HG03196 (cell line): ENCODE measurements at regions not wholly inside any gene's neighbourhood (a gene's known extent, or its start where the extent isn't known, plus 50 kb on each side); places are given as distances from the start of the nearest gene placed in this dataset.
A peak's percentile ranks its signal among the peaks of the same experiment; 100 is the strongest.
"Not testable (repeated sequence)": the region's sequence is repeated elsewhere in the genome, so short reads cannot be mapped to it uniquely, and the experiment has no call there.

ENCODE experiments used
- ATAC-seq: cut with Tn5 transposase; IDR thresholded peaks from one replicate; pipeline ENCODE4 v1.9.1; 2021; ENCODE audit not compliant: unreplicated experiment

GRCh38 chr2:87453965-87454364 lies 293.9 kb upstream of the PLGLB2 start:
- ATAC-seq, result not testable (repeated sequence)

GRCh38 chr2:87454421-87454820 lies 293.5 kb upstream of the PLGLB2 start:
- not testable (repeated sequence) for ATAC-seq

GRCh38 chr2:87455209-87455853 lies 292.6 kb upstream of the PLGLB2 start:
- peak; percentile 53 for ATAC-seq

DNA sequence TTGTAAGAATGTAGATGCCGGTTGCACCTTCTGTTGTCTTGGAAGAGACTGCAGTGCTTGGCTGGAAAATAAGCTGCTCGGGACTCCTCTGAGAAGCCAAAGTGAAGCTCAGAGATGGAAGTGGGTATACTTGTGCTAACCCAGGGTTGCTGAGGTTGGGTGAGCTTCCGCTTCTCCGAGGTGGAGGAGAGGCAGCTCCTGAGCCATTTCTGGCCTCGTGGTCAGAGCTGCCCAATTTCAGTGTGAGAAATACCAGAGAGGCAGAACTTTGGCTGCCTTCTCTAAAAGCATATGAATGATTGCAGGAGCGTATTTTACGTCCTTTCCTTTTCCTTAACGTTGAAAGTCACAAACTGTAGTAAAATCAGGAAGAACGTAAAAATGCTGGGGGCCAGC lies 292.0 kb upstream of the PLGLB2 start:
- ATAC-seq, result peak; percentile 24

DNA sequence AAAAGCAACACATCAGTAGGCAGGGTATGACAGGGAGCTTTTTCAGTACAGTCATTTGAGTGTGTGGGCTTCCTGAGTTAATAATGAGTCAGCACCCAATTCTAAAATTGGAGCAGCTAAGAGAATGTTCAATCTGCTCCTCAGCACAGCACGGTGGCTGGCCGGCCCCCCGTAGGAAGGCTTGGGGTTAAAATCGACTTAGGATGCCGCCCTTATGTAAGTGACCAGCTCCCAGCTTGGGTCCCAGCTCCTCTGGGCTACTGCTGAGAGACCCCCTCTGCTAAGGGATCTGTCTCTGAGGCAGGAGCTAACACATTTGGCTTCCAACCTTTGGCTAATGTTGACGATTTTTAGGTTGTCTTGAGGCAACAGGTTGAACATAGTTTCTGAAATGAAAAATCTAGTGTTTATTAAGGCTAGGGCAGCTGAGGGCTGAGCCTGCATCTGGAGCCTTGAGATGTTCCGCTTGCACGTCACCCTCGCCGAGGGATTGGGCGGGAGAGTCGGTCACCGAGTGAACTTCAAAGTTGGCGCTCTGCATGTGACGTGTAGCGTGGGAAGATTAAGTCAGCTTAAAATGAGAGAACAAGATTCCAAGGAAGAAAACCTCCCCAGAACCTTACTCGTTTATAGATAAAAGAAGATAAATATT lies 291.3 kb upstream of the PLGLB2 start:
- peak; percentile 74 for ATAC-seq

DNA sequence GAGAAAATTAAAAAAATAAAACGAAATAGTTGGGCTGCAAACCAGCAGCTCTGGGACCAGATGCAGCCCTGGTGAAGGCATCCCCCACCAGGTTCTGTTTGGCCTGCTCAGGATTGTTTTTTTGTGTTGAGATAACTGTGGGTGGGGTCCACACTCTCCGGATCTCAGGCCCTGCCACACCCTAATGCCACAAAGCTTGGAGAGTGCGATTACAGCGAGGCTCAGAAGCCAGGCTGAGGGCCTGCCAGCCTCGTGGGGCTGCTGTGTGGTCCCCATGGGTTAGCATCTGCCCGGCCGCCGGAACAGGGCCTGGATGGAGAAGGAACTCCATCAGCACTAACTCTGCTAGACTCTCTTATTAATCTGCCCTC lies 290.8 kb upstream of the PLGLB2 start:
- ATAC-seq, result not testable (repeated sequence)

DNA sequence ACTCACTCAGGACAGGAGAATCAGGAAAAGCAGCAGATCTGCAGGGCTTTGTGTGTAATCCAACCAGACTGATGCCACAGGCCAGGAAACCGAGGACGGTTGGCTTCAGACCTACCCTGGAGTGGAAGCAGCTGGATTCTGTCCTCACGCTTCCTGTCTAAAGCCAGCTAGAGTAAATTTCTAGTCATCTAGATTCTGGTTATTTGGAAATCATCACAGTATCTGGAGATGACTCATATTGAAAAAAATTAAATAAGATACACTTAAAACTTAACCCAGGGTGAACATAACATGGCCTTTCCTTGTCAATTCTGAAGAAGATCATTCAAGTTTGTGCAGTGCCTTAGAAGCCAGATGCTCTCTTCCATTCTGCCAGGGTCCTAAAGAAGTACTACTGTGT lies 288.9 kb upstream of the PLGLB2 start:
- ATAC-seq, result not testable (repeated sequence)

GRCh38 chr2:87460104-87460503 lies 287.8 kb upstream of the PLGLB2 start:
- not testable (repeated sequence) for ATAC-seq

DNA sequence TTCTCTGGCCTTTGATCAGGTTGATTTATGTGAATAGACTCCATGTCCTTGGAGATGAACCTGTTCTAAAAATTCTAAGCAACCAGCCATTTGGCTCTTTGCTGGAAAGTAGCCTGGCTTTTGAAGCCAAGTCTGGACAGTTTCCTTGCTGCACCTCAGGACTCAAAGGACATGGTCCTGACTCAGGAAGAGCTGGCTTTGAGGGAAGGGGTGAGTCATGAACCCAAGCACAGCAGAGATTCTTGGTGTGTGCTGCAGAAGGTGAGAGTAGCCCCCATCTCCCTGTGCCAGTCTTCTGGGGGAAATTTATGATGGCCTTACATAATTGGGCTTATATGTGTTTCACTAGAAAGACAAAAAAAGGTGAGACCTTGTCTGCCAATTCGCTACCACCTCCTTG lies 287.2 kb upstream of the PLGLB2 start:
- ATAC-seq, result not testable (repeated sequence)

DNA sequence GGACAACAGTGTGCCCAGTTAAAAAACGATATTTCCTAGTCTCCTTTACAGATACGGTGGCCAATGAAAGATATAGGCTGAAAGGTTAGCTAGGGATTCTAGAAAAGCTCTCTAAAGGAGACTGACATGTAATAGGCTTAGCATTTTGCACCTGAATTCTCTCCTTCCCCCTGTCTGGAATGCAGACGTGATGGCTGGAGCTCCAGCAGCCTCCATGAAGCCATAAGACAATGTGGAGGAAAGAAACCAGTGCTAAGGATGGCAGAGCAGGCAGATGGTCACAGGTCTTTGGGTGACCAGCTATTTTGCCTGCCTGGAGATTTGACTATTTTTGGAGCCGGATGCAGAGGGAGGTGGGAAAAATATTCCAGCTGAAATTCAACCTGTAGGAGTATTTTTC lies 286.2 kb upstream of the PLGLB2 start:
- not testable (repeated sequence) for ATAC-seq

GRCh38 chr2:87464219-87464618 lies 283.7 kb upstream of the PLGLB2 start:
- not testable (repeated sequence) for ATAC-seq

DNA sequence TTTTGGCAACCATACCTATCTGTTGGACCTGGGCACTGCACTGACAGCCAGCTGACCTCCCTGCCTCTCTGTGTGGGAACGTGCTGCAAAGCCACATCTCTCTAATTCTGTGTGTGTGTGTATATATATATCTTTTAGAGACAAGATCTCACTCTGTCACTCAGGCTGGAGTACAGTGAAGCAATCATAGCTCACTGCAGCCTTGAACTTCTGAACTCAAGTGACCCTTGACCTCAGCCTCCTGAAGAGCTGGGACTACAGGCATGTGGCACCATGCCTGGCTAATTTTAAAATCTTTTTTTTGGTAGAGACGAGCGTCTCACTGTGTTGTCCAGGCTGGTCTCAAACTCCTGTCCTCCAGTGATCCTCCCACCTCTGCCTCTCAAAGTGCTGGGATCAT lies 282.2 kb upstream of the PLGLB2 start:
- not testable (repeated sequence) for ATAC-seq

DNA sequence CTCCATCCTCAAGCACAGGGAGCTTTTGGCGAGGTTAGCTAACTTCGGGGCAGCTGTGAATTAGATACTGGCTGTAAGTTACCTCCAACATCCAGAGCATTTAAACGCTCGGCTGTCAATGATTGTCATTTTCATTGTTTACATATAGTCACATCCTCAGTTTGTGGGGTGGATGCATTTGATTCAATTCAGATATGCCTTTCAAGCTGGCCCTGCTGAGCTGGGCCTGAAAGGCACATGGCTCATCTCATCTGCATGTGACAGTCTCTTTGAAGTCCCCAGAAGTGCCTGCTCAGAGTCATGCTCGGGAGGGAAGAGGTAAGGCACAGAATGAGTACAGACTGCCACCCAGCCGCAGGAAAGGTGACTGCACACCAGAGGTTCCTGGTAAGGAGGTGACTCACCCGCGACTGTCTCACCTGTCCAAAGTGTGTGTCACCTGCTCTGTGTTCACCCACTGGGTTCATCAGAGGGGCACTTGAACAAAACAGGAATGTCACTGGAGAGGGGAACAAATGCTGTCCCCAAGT lies 281.2 kb upstream of the PLGLB2 start:
- ATAC-seq, result peak; percentile 51

DNA sequence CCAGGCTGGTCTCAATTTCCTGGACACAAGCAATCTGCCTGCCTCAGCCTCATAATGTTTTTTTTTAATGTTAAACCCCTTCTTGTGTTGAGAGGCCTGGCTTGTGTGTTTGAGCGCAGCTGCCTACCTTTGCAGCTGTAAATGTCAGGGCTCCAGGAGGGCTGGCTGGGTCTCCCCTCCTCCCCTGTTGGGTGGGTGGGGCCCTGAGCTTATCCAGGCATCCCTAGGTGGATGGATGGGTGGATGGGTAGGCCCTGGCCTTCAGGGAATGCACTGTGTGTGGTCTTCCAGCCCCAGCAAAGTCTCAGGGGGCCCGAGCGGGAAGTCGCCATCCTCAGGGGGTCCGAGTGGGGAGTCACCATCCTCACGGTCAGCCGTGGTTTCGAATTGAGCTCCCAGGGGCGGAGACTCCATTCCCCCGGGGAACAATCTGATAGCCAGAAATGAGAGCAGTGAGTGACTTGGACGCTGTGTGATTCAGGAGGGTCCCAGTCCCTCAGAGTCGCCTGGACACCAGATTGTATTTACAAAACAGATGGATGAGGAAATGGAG lies 279.4 kb upstream of the PLGLB2 start:
- not testable (repeated sequence) for ATAC-seq

DNA sequence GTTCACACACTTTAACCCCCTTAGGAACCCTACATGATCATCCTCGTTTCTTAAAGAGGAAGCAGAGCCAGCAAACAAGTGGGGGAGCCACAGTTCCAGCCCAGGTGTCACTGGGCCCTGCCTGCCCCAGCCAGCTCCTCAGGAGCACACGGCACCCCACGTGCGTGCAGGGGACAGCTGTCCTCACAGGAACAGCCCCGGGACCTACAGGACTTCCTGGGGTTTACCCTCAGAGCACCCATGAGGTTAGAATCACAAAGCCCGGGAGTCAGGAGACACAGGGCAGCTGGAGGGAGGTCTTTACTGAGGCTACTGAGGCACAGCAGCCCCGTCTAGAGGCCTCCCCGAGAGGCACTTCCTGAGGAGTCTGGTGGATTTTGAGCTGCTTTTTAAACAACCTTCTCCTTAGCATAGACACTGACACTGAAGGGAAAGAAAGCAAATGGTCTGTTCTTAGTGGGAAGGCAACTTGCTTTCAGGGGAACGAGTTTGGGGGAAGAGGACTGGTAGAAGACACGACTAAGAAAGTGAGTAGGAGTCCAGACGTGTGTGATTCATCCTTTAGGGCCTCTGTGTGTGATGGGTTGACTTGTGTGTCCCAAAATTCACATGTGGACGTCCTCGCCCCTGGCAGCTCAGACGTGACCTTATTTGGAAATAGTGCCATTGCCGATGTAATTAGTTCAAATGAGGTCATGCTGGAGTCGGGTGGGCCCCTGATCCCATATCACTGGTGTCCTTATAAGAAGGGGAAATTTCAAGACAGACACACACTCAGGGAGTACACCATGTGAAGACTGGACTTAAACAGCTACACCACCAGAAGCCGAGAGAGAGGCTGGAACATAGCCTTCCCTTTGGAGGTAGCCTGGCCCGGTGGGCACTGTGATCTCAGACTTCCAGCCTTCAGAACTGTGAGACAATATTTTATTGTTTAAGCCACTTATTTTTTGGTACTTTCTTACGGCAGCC lies 278.4 kb upstream of the PLGLB2 start:
- peak; percentile 47 for ATAC-seq

DNA sequence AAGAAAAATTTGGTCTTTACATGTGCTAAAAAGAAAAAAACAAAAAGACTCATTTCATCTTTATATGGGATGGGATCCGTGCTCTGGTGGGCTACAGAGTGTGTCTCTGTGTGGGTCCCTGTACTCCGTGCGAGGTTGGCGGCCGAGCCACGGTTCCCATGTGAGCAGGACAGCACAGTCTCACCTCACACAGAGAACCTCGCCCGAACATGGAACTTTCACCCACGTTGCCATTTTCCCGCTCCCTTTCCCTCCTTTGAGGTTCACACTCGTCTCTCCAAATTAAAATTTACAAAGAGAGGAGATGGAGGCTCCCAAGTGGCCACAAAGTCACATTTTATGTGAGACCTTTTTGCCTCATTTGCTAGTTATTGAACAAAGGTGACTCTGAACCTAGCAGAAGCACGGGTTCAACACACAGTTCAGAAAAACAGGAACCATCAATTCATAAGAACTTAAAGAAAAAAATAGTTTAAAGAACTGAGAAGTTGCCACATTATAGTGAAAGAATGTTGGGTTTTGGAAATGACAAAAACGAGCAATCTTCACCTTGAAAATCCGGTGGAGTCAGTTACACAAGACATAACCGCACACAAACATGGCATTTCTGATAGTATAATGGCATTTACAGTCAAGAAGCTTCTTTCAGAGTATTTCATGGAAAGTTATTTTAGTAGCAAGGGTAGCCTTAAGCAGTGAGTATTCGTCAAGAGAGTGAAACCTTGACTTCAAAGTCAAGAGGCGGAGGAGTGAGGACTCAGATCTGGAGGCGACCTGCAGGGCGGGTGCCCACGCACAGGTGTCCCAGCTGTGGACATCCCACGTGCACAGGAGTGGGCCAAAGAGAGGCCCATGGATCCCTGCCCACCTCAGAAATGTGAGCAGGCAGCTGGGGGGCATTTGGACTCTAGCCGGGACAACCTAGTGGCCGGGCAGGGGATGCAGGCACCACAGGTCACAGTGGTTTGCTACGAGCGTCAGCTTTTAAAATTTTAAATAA lies 277.2 kb upstream of the PLGLB2 start:
- ATAC-seq, result not testable (repeated sequence)

GRCh38 chr2:87471478-87471877 lies 276.4 kb upstream of the PLGLB2 start:
- not testable (repeated sequence) for ATAC-seq

DNA sequence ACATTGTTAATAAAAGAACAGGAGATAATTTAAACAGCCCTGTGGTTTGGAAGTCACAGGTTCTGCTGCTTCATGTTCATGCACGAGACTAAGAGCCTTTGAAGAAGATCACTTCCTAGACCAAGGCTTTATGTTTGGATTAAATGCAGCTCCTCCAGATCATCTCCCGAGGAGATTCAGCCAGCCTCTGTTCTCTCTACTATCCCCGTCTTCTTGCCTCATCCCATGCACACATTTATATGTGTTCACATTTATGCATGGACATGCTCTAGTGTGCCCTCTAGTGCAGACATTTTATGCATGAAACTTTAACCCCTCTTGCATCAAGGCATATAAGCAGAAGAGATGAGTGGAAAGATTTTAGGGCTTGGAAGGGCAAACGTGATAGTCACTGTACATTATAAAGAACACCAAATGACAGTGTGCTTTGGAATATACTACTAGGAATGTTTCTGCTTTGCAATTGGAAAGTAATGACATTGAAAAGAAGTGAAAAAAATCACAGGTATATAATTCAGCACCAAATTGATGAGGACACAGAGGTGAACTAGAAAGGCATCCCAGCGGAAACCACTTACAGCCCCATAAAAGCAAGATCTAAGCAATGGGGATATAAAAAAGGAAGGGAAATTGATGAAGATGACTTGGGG lies 271.5 kb upstream of the PLGLB2 start:
- ATAC-seq, result not testable (repeated sequence)

DNA sequence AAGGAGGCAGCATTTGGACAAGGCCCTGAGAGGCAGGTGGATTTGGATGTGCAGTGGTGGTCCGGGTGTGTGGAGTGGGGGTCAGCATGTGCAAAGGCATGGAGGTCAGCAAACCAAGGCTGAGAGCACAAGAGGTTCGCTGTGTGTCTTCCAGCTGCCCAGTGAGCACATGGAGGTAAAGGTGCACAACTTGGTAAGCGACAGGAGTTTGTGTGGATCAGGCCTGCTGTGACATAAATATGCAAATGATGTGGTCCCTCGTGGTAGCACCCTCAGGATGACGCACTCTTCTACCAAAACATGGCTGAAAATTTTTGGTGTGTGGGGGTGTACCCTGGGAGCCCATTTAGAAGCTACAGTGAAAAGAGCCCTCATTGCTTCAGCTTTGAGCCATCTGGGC lies 271.0 kb upstream of the PLGLB2 start:
- not testable (repeated sequence) for ATAC-seq
